K562 (cell line): ENCODE measurements at regions not wholly inside any gene's neighbourhood (a gene's known extent, or its start where the extent isn't known, plus 50 kb on each side); places are given as distances from the start of the nearest gene placed in this dataset.
A peak's percentile ranks its signal among the peaks of the same experiment; 100 is the strongest.
"Not testable (repeated sequence)": the region's sequence is repeated elsewhere in the genome, so short reads cannot be mapped to it uniquely, and the experiment has no call there.

Experiments used
- ATAC-seq: fragments of 200-7000 bp; cut with Tn5 transposase; 3 replicates; pipeline ENCODE4 v1.9.1; 2020; ENCODE audit warnings: moderate library complexity
- BruUV-seq: library from RNA; stranded (reverse); fragments of 400-500 nt; replicated peaks from 2 replicates; lab custom pipeline; 2021; lab: Mats Ljungman, UMichigan
- CTCF ChIA-PET: fragments of 300-600 bp; formaldehyde crosslinking; extraction: SDS; loops from one replicate; lab custom pipeline; 2021; ENCODE audit warnings: low intra/inter-chr PET ratio; lab: Yijun Ruan, JAX
- POLR2A ChIA-PET: fragments of 300-600, 350-650 bp; sonication (Branson Sonifier 250); formaldehyde crosslinking; extraction: SDS; loops from one replicate; lab custom pipeline; 2021; ENCODE audit warnings: antibody characterized with exemption, inconsistent platforms; lab: Yijun Ruan, JAX
- DNase-seq, 4 experiments: peaks; one replicate each; pipeline versions ENCODE4 v3.0.0 to v3.0.0-alpha.2; 2011 to 2018; ENCODE audit warnings: low spot score in 3 of 4, mixed read lengths in 3 of 4; ENCODE audit errors: extremely low read depth in 1 of 4
- FAIRE-seq: peaks from 2 replicates; lab custom pipeline; 2011; peaks lifted over from hg19 to GRCh38; lab: Jason Lieb, UNC
- H2AFZ ChIP-seq: 2 replicates; pipeline ENCODE4 v1.6.0; 2011; ENCODE audit warnings: low read depth, low read length, control low read depth, inconsistent platforms
- H3K27ac ChIP-seq: fragments of 200-600 bp; 3 replicates; pipeline ENCODE4 v1.8.0; 2011; ENCODE audit warnings: low read depth, mild to moderate bottlenecking, control low read depth, inconsistent platforms, low read length, moderate library complexity, mixed read lengths; ENCODE audit errors: extremely low read depth
- H3K27me3 ChIP-seq, 2 experiments: fragments of 300-600 bp in 1 of 2; 2 replicates in 1 of 2; 3 replicates in 1 of 2; pipeline versions ENCODE4 v1.6.0 to v1.8.0; 2011; ENCODE audit warnings: inconsistent platforms in 2 of 2, low read length in 2 of 2, mild to moderate bottlenecking in 1 of 2, mixed read lengths in 1 of 2, moderate library complexity in 1 of 2; ENCODE audit not compliant: control insufficient read depth in 2 of 2, insufficient read depth in 2 of 2
- H3K36me3 ChIP-seq: fragments of 300-600 bp; 3 replicates; pipeline ENCODE4 v1.8.0; 2011; ENCODE audit warnings: mild to moderate bottlenecking, low read length, inconsistent platforms; ENCODE audit not compliant: control insufficient read depth, insufficient read depth
- H3K4me1 ChIP-seq, 2 experiments: fragments of 200-600 bp in 1 of 2; replicated peaks in 1 of 2; 2 replicates in 1 of 2; 3 replicates in 1 of 2; pipeline versions ENCODE4 v1.5.1 to v1.8.0; 2011; ENCODE audit warnings: inconsistent platforms in 2 of 2, low read length in 2 of 2, mild to moderate bottlenecking in 1 of 2, mixed read lengths in 1 of 2, moderate library complexity in 1 of 2; ENCODE audit not compliant: control insufficient read depth in 2 of 2, insufficient read depth in 2 of 2
- H3K4me2 ChIP-seq: 2 replicates; pipeline ENCODE4 v1.6.1; 2011; ENCODE audit warnings: low read length, control low read depth, inconsistent platforms, mixed read lengths; ENCODE audit not compliant: insufficient read depth
- H3K4me3 ChIP-seq: fragments of 200-600 bp; sonication (generic), shearing (Covaris generic); 2 replicates; pipeline ENCODE4 v1.5.1; 2016; ENCODE audit warnings: control low read depth, inconsistent platforms
- H3K79me2 ChIP-seq: fragments of 200-600 bp; 3 replicates; pipeline ENCODE4 v1.8.0; 2011; ENCODE audit warnings: low read length, inconsistent platforms; ENCODE audit not compliant: control insufficient read depth, insufficient read depth
- H3K9ac ChIP-seq, 2 experiments: 2 replicates each; pipeline versions ENCODE4 v1.6.0 to v1.6.1; 2011; ENCODE audit warnings: low read depth in 2 of 2, low read length in 2 of 2, control low read depth in 1 of 2, inconsistent platforms in 1 of 2, mild to moderate bottlenecking in 1 of 2, mixed read lengths in 1 of 2; ENCODE audit not compliant: insufficient read depth in 1 of 2
- H3K9me1 ChIP-seq: one replicate; pipeline ENCODE4 v1.6.0; 2011; ENCODE audit warnings: inconsistent platforms, mild to moderate bottlenecking, low read length, moderate library complexity; ENCODE audit not compliant: control insufficient read depth, insufficient read depth
- H3K9me3 ChIP-seq: replicated peaks from 2 replicates; pipeline ENCODE4 v1.5.1; 2011; ENCODE audit warnings: low read depth, low read length, inconsistent platforms; ENCODE audit not compliant: control insufficient read depth, insufficient read depth
- H4K20me1 ChIP-seq: replicated peaks from 2 replicates; pipeline ENCODE4 v1.6.1; 2011; ENCODE audit warnings: low read length, inconsistent platforms, mixed read lengths; ENCODE audit not compliant: control insufficient read depth, insufficient read depth
- ARID1B ChIP-seq: fragments of 450-650 bp; IDR thresholded peaks from 2 replicates; pipeline ENCODE4 v1.6.1; 2016; ENCODE audit warnings: antibody characterized with exemption, mild to moderate bottlenecking, inconsistent platforms
- CBFA2T2 ChIP-seq: fragments of 450-650 bp; conservative IDR thresholded peaks from 2 replicates; pipeline ENCODE4 v1.6.1; 2017; ENCODE audit warnings: mild to moderate bottlenecking
- CBFA2T3 ChIP-seq: fragments of 450-650 bp; IDR thresholded peaks from 2 replicates; pipeline ENCODE4 v1.6.1; 2017
- MTA2 ChIP-seq: fragments of 450-650 bp; IDR thresholded peaks from 2 replicates; pipeline ENCODE4 v1.6.1; 2016; ENCODE audit warnings: low read depth
- TAL1 ChIP-seq: fragments of 450-650 bp; IDR thresholded peaks from 2 replicates; pipeline ENCODE4 v1.6.1; 2016; ENCODE audit warnings: mild to moderate bottlenecking
- TCF3 ChIP-seq: sonication (generic); formaldehyde crosslinking; IDR thresholded peaks from 2 replicates; pipeline ENCODE4 v1.4.0; 2020; ENCODE audit warnings: mild to moderate bottlenecking, missing genetic modification reagents
- TRIM24 ChIP-seq, 2 experiments: fragments of 450-650 bp; IDR thresholded peaks; 2 replicates each; pipeline ENCODE4 v1.6.1; 2016
- WGBS: fragments of 100-300 bp; shearing (Covaris generic); methylation state at CpG from one replicate; pipeline ENCODE4 v1.1.6; 2016; ENCODE audit warnings: low coverage, mixed read lengths; ENCODE audit not compliant: insufficient coverage; ENCODE audit errors: missing lambda C conversion rate; 5-methylcytosine and 5-hydroxymethylcytosine counted together
- in situ Hi-C: fragments of 300-500 bp; cut with MboI; formaldehyde crosslinking; loops from 4 replicates; pipeline ENCODE4 v1.15.0; 2018; ENCODE audit warnings: inconsistent platforms, mixed read lengths
- intact Hi-C: fragments of 100-400 bp; cut with micrococcal nuclease; formaldehyde crosslinking; loops from 2 replicates; pipeline ENCODE4 v1.14.2; 2022

DNA sequence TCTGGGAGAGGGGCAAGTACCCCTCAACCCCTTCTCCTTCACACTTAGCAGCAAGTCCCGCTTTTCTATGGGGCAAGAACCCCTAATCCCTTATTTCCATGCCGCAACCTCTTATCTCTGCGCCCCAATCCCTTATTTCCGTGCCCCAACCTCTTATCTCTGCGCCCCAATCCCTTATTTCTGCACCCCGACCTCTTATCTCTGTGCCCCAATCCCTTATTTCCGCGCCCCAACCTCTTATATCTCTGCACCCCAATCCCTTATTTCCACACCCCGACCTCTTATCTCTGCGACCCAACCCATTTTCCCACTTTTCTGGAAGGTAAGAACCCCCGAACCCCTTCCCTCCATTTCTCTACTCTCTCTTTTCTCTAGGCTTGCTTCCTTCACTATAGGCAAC is 95.6 kb upstream of the RAB4A start:
- FAIRE-seq, intact Hi-C loops, in situ Hi-C loops, POLR2A ChIA-PET, H3K4me3 ChIP-seq, BruUV-seq, DNase-seq, H3K36me3 ChIP-seq, H4K20me1 ChIP-seq, CTCF ChIA-PET, H3K9me1 ChIP-seq, H3K79me2 ChIP-seq, H3K9me3 ChIP-seq, H3K4me1 ChIP-seq, H2AFZ ChIP-seq, H3K9ac ChIP-seq, ATAC-seq, H3K4me2 ChIP-seq, H3K27ac ChIP-seq: not testable (repeated sequence)
- TF ChIP-seq MTA2 (0 out of 2 replicates have a peak, but pooled peaks have one; percentile 15), TCF3 (CRISPR knock-in tag) (0 out of 2 replicates have a peak, but pooled peaks have one; percentile 12), ARID1B (peak; percentile 34; the same call in 1 of the 2 replicates), TRIM24 (IDR thresholded peaks at IDR 0.05) (peak; percentile 56 to 59; a peak in 2 of 4 replicates), TAL1 (peak; percentile 53), CBFA2T3 (peak; percentile 66), CBFA2T2 (peak; percentile 64)
- peaks cover 2 to 15% of the 10 kb centered on the region in 2 experiments; a peak in 2 of 5 replicates for H3K27me3 ChIP-seq
- 2% methylated on average over 11 of the region's 11 CpGs for WGBS

DNA sequence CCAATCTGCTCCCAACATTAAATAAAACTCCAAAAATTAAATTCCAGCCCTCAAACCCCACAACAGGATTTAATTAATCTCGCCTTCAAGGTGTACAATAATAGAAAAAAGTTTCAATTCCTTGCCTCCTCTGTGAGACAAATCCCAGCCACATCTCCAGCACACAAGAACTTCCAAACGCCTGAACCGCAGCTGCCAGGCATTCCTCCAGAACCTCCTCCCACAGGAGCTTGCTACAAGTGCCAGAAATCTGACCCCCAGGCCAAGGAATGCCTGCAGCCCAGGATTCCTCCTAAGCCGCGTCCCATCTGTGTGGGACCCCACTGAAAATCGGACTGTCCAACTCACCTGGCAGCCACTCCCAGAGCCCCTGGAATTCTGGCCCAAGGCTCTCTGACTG is 94.5 kb upstream of the RAB4A start:
- ATAC-seq, BruUV-seq, H2AFZ ChIP-seq, POLR2A ChIA-PET, intact Hi-C loops, H3K4me2 ChIP-seq, H3K79me2 ChIP-seq, FAIRE-seq, H4K20me1 ChIP-seq, H3K27ac ChIP-seq, in situ Hi-C loops, CTCF ChIA-PET, DNase-seq, H3K36me3 ChIP-seq, H3K9me1 ChIP-seq, H3K4me3 ChIP-seq, H3K4me1 ChIP-seq, H3K9me3 ChIP-seq, H3K9ac ChIP-seq: not testable (repeated sequence)
- WGBS: 20% methylated on average over 6 of the region's 6 CpGs
- H3K27me3 ChIP-seq: peaks cover 0 to 11% of the 10 kb centered on the region in 2 experiments; a peak in 2 of 5 replicates
